Vagina (tissue), 2 donors: ENCODE measurements at regions not wholly inside any gene's neighbourhood (a gene's known extent, or its start where the extent isn't known, plus 50 kb on each side); places are given as distances from the start of the nearest gene placed in this dataset.

ENCODE experiments used
- DNase-seq, 2 donors: peaks; one replicate each; pipeline ENCODE4 v3.0.0-alpha.2; 2017; ENCODE audit errors: extremely low spot score in 2 of 2
- H3K27ac ChIP-seq: fragments of 200-600 bp; sonication (generic); one replicate; pipeline ENCODE4 v1.5.1; 2019
- H3K27me3 ChIP-seq: fragments of 200-600 bp; sonication (generic); one replicate; pipeline ENCODE4 v1.5.1; 2019
- H3K36me3 ChIP-seq, 2 donors: fragments of 200-600 bp; sonication (generic); one replicate each; pipeline ENCODE4 v1.5.1; 2017 to 2019
- H3K4me1 ChIP-seq: fragments of 200-600 bp; sonication (generic); one replicate; pipeline ENCODE4 v1.5.1; 2019
- H3K4me3 ChIP-seq, 2 donors: fragments of 200-600 bp; sonication (generic); 1 replicate in 1 of 2; 2 replicates in 1 of 2; pipeline ENCODE4 v1.5.1; 2016 to 2019
- H3K9me3 ChIP-seq: fragments of 200-600 bp; sonication (generic); one replicate; pipeline ENCODE4 v1.5.1; 2019
- CTCF ChIP-seq, 3 experiments: fragments of 450-650 bp in 2 of 3; fragments of 200-600 bp in 1 of 3; sonication (generic) in 1 of 3; IDR thresholded peaks; one replicate each; pipeline ENCODE4 v1.5.1; 2017 to 2019; ENCODE audit warnings: antibody characterized with exemption in 3 of 3, mild to moderate bottlenecking in 2 of 3, moderate library complexity in 2 of 3
- POLR2A ChIP-seq, 2 donors: fragments of 450-650 bp; IDR thresholded peaks; one replicate each; pipeline ENCODE4 v1.6.1; 2017; ENCODE audit warnings: antibody characterized with exemption in 2 of 2, mild to moderate bottlenecking in 2 of 2, moderate library complexity in 2 of 2
- POLR2AphosphoS5 ChIP-seq, 2 donors: sonication (generic); formaldehyde crosslinking; IDR thresholded peaks; one replicate each; pipeline ENCODE4 v1.9.0; 2017; ENCODE audit warnings: antibody characterized with exemption in 2 of 2, mild to moderate bottlenecking in 2 of 2, low read depth in 1 of 2; ENCODE audit not compliant: insufficient read depth in 1 of 2
- intact Hi-C: fragments of 100-400 bp; cut with DNase I; formaldehyde crosslinking; loops from one replicate; pipeline ENCODE4 v1.15.1; 2023

- Histone ChIP-seq H3K4me3 (no peak overlapping the region), H3K9me3 (no peaks in the 10 kb centered on the region), H3K36me3 (no peaks in the 10 kb centered on the region), H3K27me3 (no peaks in the 10 kb centered on the region), H3K4me1 (no peaks in the 10 kb centered on the region), H3K27ac (no peak overlapping the region)
- DNase-seq, result no peak
- no peak for TF ChIP-seq CTCF (IDR thresholded peaks at IDR 0.05)
- TF ChIP-seq POLR2A (IDR thresholded peaks at IDR 0.05), result no peak
- TF ChIP-seq POLR2AphosphoS5 (IDR thresholded peaks at IDR 0.05; ENCODE audit: insufficient read depth in 1 of 2, low read depth in 1 of 2), result no peak
- intact Hi-C loops, result loop anchor here (10.0 kb wide), 1 partner anchor 1980 kb away; no protein-coding TSS in a partner anchor
Measured at GRCh38 chr13:57424379-57424778, 207.2 kb upstream of the PCDH17 start.

GRCh38 chr13:57425531-57425930 is 206.0 kb upstream of the PCDH17 start:
- Histone ChIP-seq H3K4me3 (no peak overlapping the region), H3K36me3 (no peaks in the 10 kb centered on the region), H3K27me3 (no peaks in the 10 kb centered on the region), H3K9me3 (no peaks in the 10 kb centered on the region), H3K4me1 (no peaks in the 10 kb centered on the region), H3K27ac (no peak overlapping the region)
- TF ChIP-seq POLR2A (IDR thresholded peaks at IDR 0.05) (no peak), CTCF (IDR thresholded peaks at IDR 0.05) (no peak), POLR2AphosphoS5 (IDR thresholded peaks at IDR 0.05; ENCODE audit: insufficient read depth in 1 of 2, low read depth in 1 of 2) (no peak)
- intact Hi-C loops, result loop anchor here (10.0 kb wide), 1 partner anchor 1979 kb away; no protein-coding TSS in a partner anchor
- DNase-seq, result no peak

GRCh38 chr13:57437587-57437986 is 194.0 kb upstream of the PCDH17 start:
- H3K36me3 ChIP-seq, result no peaks in the 10 kb centered on the region
- H3K27ac ChIP-seq, result no peak overlapping the region
- H3K4me1 ChIP-seq, result no peaks in the 10 kb centered on the region
- H3K9me3 ChIP-seq, result no peaks in the 10 kb centered on the region
- intact Hi-C loops, result no loop called here
- no peak for TF ChIP-seq POLR2AphosphoS5 (IDR thresholded peaks at IDR 0.05; ENCODE audit: insufficient read depth in 1 of 2, low read depth in 1 of 2)
- H3K4me3 ChIP-seq, result no peak overlapping the region
- no peaks in the 10 kb centered on the region for H3K27me3 ChIP-seq
- no peak for DNase-seq

GRCh38 chr13:57438072-57438471 is 193.5 kb upstream of the PCDH17 start:
- no peak for DNase-seq
- Histone ChIP-seq H3K4me1 (no peaks in the 10 kb centered on the region), H3K4me3 (no peak overlapping the region), H3K36me3 (no peaks in the 10 kb centered on the region), H3K27ac (no peak overlapping the region), H3K9me3 (no peaks in the 10 kb centered on the region), H3K27me3 (no peaks in the 10 kb centered on the region)
- intact Hi-C loops, result no loop called here
- TF ChIP-seq CTCF (IDR thresholded peaks at IDR 0.05), result no peak
- TF ChIP-seq POLR2AphosphoS5 (IDR thresholded peaks at IDR 0.05; ENCODE audit: insufficient read depth in 1 of 2, low read depth in 1 of 2), result no peak
- TF ChIP-seq POLR2A (IDR thresholded peaks at IDR 0.05), result no peak

- intact Hi-C loops, result no loop called here
Measured at GRCh38 chr13:57443494-57443893, 188.1 kb upstream of the PCDH17 start.

More at GRCh38 chr13:57443494-57443893, 188.1 kb upstream of the PCDH17 start:
- H3K9me3 ChIP-seq, result no peaks in the 10 kb centered on the region
- no peak overlapping the region for H3K4me3 ChIP-seq
- no peaks in the 10 kb centered on the region for H3K27me3 ChIP-seq
- H3K27ac ChIP-seq, result no peak overlapping the region
- TF ChIP-seq POLR2A (IDR thresholded peaks at IDR 0.05) (no peak), POLR2AphosphoS5 (IDR thresholded peaks at IDR 0.05; ENCODE audit: insufficient read depth in 1 of 2, low read depth in 1 of 2) (no peak), CTCF (IDR thresholded peaks at IDR 0.05) (no peak)
- H3K36me3 ChIP-seq, result no peaks in the 10 kb centered on the region
- DNase-seq, result no peak
- no peaks in the 10 kb centered on the region for H3K4me1 ChIP-seq
